ENCODE measurements at regions not wholly inside any gene's neighbourhood (a gene's known extent, or its start where the extent isn't known, plus 50 kb on each side); places are given as distances from the start of the nearest gene placed in this dataset.

- Mint-ChIP-seq H3K4me1 (ENCODE audit: low read depth) (no peaks in the 10 kb centered on the region), H3K27me3 (no peaks in the 10 kb centered on the region), H3K9me3 (no peaks in the 10 kb centered on the region), H3K4me3 (no peak overlapping the region), H3K27ac (no peak overlapping the region), H3K36me3 (ENCODE audit: low read depth) (no peaks in the 10 kb centered on the region)
Observed at GRCh38 chrX:109952985-109953905, 49.7 kb upstream of the TMEM164 start.
